Right lobe of liver (tissue), 6 donors: ENCODE measurements at regions not wholly inside any gene's neighbourhood (a gene's known extent, or its start where the extent isn't known, plus 50 kb on each side); places are given as distances from the start of the nearest gene placed in this dataset.
"Not testable (repeated sequence)": the region's sequence is repeated elsewhere in the genome, so short reads cannot be mapped to it uniquely, and the experiment has no call there.

Experiments used
- ATAC-seq, 4 donors: fragments of 200-7000 bp; cut with Tn5 transposase; one replicate each; pipeline ENCODE4 v1.9.1; 2020; ENCODE audit warnings: mild to moderate bottlenecking in 4 of 4, moderate library complexity in 4 of 4
- DNase-seq, 3 donors: peaks; one replicate each; pipeline ENCODE4 v3.0.0-alpha.2; 2020
- H3K27ac ChIP-seq, 3 donors: fragments of 200-600 bp; one replicate each; pipeline ENCODE4 v1.8.0; 2022
- H3K27me3 ChIP-seq, 2 donors: fragments of 200-600 bp; one replicate each; pipeline ENCODE4 v1.8.0; 2022
- H3K36me3 ChIP-seq, 4 donors: fragments of 200-600 bp; sonication (generic) in 1 of 4; one replicate each; pipeline versions ENCODE4 v1.5.1 to v1.8.0; 2017 to 2022; ENCODE audit warnings: control low read depth in 1 of 4
- H3K4me1 ChIP-seq, 4 donors: fragments of 200-600 bp; sonication (generic) in 1 of 4; one replicate each; pipeline versions ENCODE4 v1.5.1 to v1.8.0; 2017 to 2022; ENCODE audit warnings: control low read depth in 1 of 4
- H3K4me3 ChIP-seq, 3 donors: fragments of 200-600 bp; one replicate each; pipeline ENCODE4 v1.8.0; 2022
- H3K9me3 ChIP-seq, 4 donors: fragments of 200-600 bp; sonication (generic) in 1 of 4; one replicate each; pipeline versions ENCODE4 v1.5.1 to v1.8.0; 2017 to 2022; ENCODE audit warnings: control low read depth in 1 of 4
- POLR2A ChIP-seq: fragments of 450-650 bp; IDR thresholded peaks from one replicate; pipeline ENCODE4 v1.6.1; 2017; ENCODE audit warnings: antibody characterized with exemption, mild to moderate bottlenecking
- WGBS: methylation state at CpG from one replicate; pipeline ENCODE4 v1.1.6; 2018; ENCODE audit warnings: low coverage, low lambda C conversion rate; ENCODE audit not compliant: insufficient coverage; ENCODE audit errors: missing lambda C conversion rate; 5-methylcytosine and 5-hydroxymethylcytosine counted together
- intact Hi-C, 2 donors: fragments of 100-400 bp; cut with DNase I; formaldehyde crosslinking; loops; one replicate each; pipeline versions ENCODE4 v1.11.2 to v1.14.1; 2022
- TF ChIP-seq, protein P1 (sequence below), 4 donors: fragments of 200-600 bp in 3 of 4; fragments of 450-650 bp in 1 of 4; IDR thresholded peaks; one replicate each; pipeline versions ENCODE4 v1.5.1 to v1.8.0; 2016 to 2022; ENCODE audit warnings: antibody characterized with exemption in 4 of 4, mild to moderate bottlenecking in 2 of 4
- donor health status: DM: no; HTN: yes; CAD: no.
- donor health status: DM: no; HTN: no; CAD: no.
- donor health status: DM: no; HTN: no; CAD: no.
- donor health status: DM: no; HTN: yes; CAD: no.
- donor health status: DM: no; HTN: yes; CAD: no.

DNA sequence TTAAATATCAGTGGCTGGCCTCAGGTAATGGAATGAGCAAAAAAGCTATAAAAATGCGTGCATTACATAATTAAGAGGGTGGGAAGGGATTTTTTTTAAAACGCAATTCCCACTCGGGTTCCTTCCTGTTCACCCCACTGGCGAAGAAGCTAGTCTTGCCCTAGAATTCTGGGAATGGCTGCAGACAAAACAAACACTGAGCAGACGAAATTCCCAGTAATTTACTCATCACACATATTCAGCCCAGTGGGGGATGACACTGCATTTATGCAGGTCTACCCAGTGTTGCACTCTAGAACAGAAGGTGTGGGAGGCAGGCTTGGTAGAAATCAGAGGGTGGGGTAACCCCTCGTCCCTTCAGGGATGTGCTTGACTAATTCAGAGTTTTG, 2695.0 kb upstream of the DEFB115 start:
- 44% methylated on average over 6 of the region's 6 CpGs for WGBS
- no peak for TF ChIP-seq POLR2A
- TF ChIP-seq, protein P1, sequence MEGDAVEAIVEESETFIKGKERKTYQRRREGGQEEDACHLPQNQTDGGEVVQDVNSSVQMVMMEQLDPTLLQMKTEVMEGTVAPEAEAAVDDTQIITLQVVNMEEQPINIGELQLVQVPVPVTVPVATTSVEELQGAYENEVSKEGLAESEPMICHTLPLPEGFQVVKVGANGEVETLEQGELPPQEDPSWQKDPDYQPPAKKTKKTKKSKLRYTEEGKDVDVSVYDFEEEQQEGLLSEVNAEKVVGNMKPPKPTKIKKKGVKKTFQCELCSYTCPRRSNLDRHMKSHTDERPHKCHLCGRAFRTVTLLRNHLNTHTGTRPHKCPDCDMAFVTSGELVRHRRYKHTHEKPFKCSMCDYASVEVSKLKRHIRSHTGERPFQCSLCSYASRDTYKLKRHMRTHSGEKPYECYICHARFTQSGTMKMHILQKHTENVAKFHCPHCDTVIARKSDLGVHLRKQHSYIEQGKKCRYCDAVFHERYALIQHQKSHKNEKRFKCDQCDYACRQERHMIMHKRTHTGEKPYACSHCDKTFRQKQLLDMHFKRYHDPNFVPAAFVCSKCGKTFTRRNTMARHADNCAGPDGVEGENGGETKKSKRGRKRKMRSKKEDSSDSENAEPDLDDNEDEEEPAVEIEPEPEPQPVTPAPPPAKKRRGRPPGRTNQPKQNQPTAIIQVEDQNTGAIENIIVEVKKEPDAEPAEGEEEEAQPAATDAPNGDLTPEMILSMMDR (IDR thresholded peaks at IDR 0.05): no peak
- ATAC-seq: no peak

GRCh38 chr20:28562899-28563521, 2694.5 kb upstream of the DEFB115 start:
- DNase-seq, ATAC-seq, H3K27me3 ChIP-seq, H3K36me3 ChIP-seq, H3K4me3 ChIP-seq, intact Hi-C loops, H3K27ac ChIP-seq, H3K9me3 ChIP-seq, H3K4me1 ChIP-seq: not testable (repeated sequence)
- 46% methylated on average over 6 of the region's 6 CpGs for WGBS

More for the DNA sequence above, 2695.0 kb upstream of the DEFB115 start:
- Histone ChIP-seq H3K36me3 (no peaks in the 10 kb centered on the region), H3K27me3 (no peaks in the 10 kb centered on the region), H3K27ac (no peak overlapping the region), H3K4me3 (no peak overlapping the region), H3K4me1 (no peaks in the 10 kb centered on the region), H3K9me3 (no peaks in the 10 kb centered on the region)
- no peak for DNase-seq
- intact Hi-C loops: no loop called here

DNA sequence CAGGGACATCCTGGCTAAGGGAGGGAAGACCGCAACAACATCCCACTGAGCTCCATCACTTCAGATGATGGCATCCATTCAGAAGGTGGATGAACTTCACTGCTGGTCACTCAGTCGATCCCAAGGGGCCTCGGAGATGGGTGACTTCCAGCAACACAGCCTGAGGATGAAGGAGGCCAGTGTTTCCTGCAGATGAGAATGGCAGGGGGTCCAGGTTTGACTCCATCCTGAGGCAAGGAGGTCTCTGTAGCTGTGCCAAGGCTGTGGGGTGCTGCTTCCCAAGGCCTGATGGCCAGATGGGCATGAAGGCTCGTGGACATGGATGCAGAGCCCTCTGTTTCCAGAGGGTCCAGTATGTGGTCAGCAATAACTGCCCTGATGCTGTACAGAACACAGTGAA, 2693.4 kb upstream of the DEFB115 start:
- H3K36me3 ChIP-seq, H3K27me3 ChIP-seq, H3K27ac ChIP-seq, H3K9me3 ChIP-seq, H3K4me3 ChIP-seq, intact Hi-C loops, H3K4me1 ChIP-seq: not testable (repeated sequence)
- WGBS: 31% methylated on average over 4 of the region's 4 CpGs
- ATAC-seq (peak in 2 of 4 donors; percentile 16 to 61), DNase-seq (peak in 2 of 3 donors; percentile 41 to 45)

GRCh38 chr20:28564688-28565463, 2692.6 kb upstream of the DEFB115 start:
- 33% methylated on average over 12 of the region's 12 CpGs for WGBS
- H3K9me3 ChIP-seq, DNase-seq, H3K4me1 ChIP-seq, H3K4me3 ChIP-seq, H3K27me3 ChIP-seq, H3K36me3 ChIP-seq, H3K27ac ChIP-seq, intact Hi-C loops: not testable (repeated sequence)
- peak in 2 of 4 donors; percentile 23 to 40 for ATAC-seq

- H3K9me3 ChIP-seq, H3K36me3 ChIP-seq, H3K27me3 ChIP-seq, H3K4me1 ChIP-seq, DNase-seq, H3K4me3 ChIP-seq, ATAC-seq, intact Hi-C loops, H3K27ac ChIP-seq: not testable (repeated sequence)
- 33% methylated on average over 3 of the region's 3 CpGs for WGBS
Observed at GRCh38 chr20:28575991-28576390, 2681.5 kb upstream of the DEFB115 start.

DNA sequence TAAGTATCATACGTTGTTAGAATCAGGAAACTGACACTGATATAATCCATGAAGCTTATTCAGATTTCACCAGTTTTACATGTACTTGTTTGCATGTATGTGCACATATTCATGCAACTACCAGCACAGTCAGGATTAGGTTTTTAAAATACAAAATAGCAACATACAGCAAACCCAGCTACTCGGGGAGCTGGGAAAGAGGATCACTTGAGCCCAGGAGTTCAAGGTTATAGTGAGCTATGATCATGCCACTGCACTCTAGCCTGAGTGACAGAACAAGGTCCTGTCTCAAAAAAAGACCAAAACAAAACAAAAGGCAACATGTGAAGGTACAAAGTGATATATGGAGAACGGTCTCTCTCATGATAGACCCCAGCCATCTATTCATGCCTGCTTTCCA, 2665.8 kb upstream of the DEFB115 start:
- H3K36me3 ChIP-seq, DNase-seq, H3K27me3 ChIP-seq, H3K4me3 ChIP-seq, H3K9me3 ChIP-seq, intact Hi-C loops, H3K4me1 ChIP-seq, H3K27ac ChIP-seq, ATAC-seq: not testable (repeated sequence)
- 52% methylated on average over 3 of the region's 3 CpGs for WGBS

GRCh38 chr20:28593383-28593782, 2664.1 kb upstream of the DEFB115 start:
- intact Hi-C loops, H3K36me3 ChIP-seq, ATAC-seq, DNase-seq, H3K27me3 ChIP-seq, H3K4me3 ChIP-seq, H3K27ac ChIP-seq, H3K4me1 ChIP-seq, H3K9me3 ChIP-seq: not testable (repeated sequence)
- WGBS: 74% methylated on average over 3 of the region's 4 CpGs

GRCh38 chr20:28594476-28594875, 2663.0 kb upstream of the DEFB115 start:
- DNase-seq, H3K4me3 ChIP-seq, H3K9me3 ChIP-seq, H3K27ac ChIP-seq, intact Hi-C loops, H3K27me3 ChIP-seq, H3K4me1 ChIP-seq, H3K36me3 ChIP-seq, ATAC-seq: not testable (repeated sequence)
- 65% methylated on average over 7 of the region's 7 CpGs for WGBS

DNA sequence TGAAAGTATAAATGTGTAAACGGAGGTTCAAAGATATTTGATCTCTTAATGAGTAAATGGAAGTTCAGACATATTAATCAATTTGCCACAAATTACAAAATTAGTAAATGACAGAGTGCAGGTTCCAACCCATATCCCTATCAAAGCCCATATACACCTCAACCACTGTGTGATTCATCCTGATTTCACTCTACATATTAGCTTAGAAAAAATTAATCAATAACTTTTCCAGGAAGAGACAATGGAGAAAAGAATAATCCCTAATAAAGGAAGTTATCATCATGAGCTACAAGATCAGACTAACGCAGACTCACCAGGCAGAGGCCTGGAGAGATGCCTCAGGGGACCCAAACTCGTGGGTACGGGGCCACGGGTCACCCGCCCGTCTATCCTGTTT, 2655.5 kb upstream of the DEFB115 start:
- Histone ChIP-seq H3K4me3 (peak overlapping the region; percentile 47 to 81 (median 78)), H3K27ac (peak overlapping the region; percentile 44 to 62 (median 53))
- H3K27me3 ChIP-seq, ATAC-seq, intact Hi-C loops, DNase-seq, H3K4me1 ChIP-seq, H3K36me3 ChIP-seq, H3K9me3 ChIP-seq: not testable (repeated sequence)
- 8% methylated on average over 7 of the region's 7 CpGs for WGBS
